Midbrain (tissue), 1 donor: ENCODE measurements at regions not wholly inside any gene's neighbourhood (a gene's known extent, or its start where the extent isn't known, plus 50 kb on each side); places are given as distances from the start of the nearest gene placed in this dataset.
"Not testable (repeated sequence)": the region's sequence is repeated elsewhere in the genome, so short reads cannot be mapped to it uniquely, and the experiment has no call there.

Experiments
- DNase-seq: peaks from one replicate; lab custom pipeline; 2025; lab: John Stamatoyannopoulos, UW

DNA sequence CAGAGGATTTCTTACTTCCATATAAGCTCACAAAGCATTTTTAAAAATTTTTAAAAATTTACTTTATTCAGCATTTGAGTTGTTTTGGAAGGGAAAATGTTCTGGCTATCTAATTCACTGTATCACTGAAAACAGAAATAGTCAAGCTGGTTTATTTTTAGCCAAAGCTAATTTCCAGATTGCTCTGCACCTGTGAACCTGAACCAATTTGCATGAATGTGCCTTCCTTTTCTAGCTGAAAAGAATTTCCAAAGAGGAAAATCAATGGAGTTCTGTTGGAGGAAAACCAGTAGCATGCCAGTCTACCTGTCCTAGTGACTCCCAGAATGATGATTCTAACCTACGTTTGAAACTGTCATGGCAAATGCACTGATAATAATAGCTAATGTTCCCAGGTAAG, 134.2 kb upstream of the LIPC start:
- DNase-seq, result no peak

DNA sequence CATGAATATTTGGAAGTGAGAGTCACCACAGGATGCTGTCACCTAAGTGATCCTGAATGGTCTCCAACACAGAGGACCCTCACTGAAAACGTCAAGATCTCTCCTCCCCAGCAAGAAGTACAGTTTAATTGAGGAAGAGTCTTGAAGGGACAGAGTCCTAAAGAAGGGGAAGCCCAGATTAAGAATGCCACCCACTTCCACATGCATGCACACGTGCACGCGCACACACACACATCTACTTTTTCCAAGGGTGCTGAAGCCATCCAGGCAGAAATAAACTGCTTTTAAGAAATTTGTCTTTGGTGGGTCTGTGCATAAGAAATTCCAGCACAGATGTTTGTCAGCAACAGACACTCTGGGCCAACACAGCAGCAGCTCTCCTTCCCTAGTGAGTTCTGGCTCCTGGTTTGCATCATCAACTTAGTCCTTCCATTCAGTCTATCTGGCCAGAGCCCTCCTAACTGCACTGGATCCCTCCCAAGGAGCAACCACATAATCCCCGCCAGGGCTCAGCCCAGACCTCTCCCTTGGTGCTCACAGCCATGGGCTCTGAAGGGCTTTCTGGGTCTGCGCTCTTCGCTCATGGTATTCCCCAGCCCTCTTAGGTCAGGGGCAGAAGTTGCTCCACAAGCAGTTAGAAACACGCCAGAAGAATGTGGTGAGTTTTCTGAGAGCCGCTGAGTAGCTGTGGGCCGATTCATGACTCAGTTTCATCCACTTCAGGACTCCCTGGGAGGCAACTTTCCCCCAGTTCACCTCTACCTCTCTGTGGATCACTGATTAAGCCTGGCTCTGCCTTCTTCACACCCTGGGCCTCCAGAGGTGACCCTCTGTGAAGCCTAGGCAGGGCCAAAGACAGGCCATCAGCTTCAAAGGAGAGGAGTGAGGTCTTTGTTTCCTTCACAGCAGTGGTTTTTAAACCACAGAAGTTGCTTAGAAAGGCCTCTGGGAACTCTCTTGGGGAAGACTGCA, 132.6 kb upstream of the LIPC start:
- no peak for DNase-seq

DNA sequence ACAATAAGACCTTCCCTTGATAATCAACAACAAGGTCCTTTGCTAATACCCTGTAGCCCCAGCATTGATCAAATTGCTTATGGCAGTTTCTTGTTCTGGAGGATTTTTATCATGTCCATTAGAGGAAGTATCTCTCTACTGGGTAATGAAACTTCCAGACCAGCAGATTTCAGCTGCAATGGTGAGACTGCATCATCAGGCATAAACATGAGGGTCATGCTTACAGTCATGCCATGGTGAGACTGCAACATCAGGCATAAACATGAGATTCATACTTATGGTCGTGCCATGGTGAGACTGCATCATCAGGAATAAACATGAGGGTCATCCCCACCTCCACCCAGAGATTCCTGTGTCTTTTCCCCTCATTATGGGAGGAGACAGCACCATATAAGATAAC, 129.0 kb upstream of the LIPC start:
- no peak for DNase-seq

DNA sequence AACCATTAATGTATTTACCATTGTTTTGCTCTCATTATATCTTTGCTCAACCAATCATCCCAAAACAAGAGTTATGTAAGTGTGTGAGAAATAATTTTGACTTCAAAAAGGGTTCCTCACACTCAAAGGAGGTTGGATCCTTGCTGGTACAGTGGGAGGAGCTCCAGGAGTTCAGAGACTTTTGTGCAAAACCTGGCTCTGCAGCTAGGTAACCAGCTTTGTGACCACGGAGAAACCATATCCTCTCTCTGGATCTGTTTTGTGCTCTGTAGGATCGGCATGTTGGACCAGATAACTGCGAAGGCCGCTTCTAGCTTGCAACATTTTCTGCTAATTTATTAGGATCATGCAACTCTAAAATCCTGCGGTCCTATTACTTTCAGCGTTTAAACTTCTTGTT, 128.6 kb upstream of the LIPC start:
- DNase-seq, result no peak

DNA sequence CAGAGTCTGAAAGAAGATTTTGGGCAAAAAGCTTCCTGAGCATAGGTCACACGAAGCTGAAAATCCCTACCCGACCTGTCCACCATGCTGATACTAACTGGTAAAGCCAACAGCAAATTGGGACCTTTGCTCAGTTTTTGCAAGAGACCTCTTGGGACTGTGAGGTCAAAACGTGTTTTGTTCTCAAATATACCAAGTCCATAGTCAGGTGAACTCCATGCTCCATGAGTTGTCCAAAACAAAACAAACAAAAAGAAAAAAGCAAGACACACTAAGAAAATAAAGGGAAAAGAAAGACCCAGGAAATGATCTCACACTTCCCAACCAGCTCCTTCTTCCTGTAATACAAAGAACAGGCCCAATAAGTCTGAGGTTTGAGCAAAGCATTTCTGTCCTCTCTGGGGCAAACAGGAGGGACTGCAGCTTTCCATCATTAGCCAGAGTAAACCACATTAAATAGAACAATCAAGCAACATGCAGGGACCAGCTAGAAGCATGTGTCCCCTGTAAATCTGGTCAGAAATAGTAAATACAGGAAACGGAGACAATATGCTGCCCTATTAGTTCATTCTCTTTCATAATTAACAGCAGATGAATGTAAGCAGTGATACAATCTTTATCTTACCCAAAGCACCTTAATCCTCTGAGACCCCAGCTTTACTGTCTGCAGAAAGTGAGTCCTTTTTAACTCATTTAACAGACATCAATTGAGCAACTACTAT, 125.0 kb upstream of the LIPC start:
- no peak for DNase-seq

DNA sequence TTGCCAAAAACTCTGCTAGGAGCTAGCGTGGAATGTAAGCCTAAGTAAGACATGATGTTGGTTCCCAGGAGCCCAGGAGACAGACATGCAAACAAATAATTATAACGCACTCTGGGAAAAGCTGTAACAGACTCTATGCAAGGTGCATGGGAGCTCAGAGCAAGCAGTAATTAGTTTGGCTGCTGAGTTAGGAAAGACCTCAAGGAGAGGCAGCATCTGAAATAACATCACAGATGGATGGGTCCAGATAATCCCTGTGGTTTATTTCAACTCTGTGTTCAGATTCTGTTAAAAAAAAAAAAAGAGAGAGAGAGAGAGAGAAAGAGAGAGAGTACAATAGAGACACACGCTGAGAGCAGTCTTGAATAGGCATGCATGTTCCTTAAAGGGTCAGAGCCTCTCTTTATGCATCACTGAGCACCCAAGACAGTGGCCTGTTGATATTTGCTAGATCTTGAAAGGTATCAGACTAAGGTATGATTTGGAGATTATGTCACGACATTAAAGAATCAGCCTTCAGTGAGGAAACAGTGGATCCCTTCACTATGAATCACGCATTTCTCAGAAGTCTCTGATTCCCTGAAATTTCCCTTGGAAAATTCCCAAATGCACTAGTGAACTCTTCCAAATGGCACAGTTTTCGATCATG, 124.4 kb upstream of the LIPC start:
- no peak for DNase-seq

DNA sequence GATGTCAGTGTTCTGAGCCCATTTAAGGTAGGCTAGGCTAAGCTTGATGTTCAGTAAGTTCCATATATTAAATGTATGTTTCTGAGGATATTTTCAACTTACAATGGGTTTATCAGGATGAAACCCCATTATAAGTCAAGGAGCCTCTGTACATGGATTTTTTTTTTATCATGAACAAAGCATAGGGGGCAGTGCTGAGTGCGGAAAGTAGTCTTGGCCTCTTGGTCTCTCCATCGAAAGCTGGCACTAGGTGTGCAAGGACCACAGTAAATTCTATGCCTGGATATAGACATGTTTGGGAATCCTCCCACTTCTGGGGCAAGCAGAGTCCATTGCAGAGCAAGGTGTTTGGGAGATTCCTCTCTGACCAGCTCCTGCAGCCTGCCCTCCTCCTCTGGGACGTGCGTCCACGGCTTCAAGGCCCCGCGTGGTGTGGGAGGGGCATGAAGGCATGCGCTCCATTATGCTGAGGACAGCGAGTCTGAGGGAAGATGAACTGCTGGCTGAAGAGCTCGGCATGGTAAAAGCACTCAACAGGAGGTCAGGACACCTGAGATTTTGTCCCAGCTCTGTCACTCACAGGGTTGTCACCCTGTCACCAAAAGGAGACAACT, 122.9 kb upstream of the LIPC start:
- no peak for DNase-seq

DNA sequence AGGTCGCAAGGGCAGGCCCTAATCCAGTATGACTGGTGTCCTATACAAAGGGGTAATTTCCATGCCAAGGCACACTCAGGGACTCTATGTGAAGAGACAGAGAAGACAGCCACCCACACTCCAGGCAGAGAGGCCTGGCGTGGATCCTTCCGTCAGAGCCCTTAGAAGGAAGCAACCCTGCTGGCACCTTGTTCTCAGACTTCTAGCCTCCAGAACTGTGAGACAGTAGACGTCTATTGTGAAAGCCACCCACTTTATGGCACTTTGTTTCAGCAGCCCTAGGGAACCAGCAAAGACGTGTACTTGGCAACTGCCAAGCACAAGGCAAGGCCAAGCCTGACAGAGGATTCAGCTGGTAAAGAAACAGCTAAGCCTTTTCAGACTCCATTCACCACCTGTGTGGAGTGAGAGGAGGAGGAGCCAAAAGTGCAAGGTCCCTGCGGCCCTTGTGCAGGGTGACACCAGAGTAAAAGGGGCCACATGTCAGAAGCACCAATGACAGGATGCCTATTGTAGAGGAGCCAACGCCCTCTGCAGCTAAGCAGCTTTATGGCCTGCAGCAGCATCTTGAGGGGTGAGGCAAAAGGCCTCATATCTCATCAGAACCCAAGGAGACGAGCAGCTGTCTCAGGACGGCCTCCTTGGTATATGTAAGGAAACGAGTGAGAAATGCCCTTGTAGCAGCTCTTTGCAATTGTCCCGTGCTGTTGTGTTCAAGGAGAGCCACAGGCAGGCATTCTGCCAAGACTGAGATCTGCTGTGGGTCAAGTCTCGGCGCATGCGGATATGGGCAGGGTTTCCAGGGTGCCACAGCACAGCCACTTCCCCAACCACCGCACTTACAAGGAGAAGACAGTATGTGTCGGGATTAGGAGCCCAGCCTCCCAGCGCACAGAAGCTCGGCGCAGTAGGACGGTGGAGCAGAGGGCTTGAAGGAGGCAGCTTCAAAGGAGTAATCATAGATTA, 121.5 kb upstream of the LIPC start:
- DNase-seq, result no peak

DNA sequence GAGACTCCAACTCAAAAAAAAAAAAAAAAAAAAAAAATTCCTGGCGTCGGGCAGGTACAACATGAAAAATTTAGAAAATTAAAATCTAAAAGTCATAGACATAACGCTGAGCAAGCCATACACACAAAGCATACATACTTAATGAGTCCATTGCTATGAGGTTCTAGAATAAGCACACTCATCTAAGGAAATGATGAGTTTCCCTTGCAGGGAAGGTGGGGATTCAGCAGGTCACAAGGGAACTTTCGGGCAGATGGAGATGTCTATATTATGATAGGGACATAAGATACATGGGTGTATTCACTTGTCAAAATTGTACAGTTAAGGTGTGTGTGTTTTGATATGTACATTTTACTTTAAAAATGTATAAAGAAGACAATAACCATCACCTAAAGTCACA, 120.2 kb upstream of the LIPC start:
- no peak for DNase-seq

DNA sequence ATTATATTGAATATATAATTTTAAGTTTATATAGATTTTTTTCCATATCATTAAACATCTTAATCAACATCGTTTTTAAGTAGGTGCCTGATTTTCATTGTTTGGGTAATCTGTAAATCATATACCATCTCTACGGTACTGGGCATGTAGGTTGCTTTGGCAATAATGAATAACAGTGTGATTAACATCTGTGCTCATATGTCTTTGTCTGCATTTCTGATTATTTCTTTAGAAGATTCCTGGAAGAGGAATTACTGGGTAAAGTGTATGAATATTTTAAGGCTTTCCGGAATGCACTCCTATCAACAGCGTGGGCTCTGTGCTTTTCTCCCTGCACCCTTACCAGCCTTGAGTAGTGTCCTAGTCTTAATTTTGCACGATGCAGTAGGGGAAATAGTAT, 119.8 kb upstream of the LIPC start:
- DNase-seq, result no peak

DNA sequence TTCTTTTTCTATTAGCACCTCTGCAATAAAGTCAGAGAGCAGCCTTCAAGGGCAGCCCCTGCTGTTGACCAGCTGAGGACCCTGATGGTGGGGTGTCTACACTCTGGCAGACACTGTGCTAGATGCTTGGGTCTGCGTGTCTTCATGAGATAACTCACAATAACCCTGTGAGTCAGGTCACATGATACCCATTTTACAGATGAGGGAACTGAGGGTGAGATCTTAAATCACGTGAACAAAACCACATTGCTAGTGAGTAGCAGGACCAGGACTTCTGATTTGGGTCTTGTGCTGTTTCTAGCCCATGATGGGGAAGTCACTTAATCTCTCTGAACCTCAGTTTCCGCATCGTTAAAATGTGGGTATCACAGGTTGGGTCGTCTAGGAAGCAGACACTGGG, 118.5 kb upstream of the LIPC start:
- DNase-seq, result no peak

DNA sequence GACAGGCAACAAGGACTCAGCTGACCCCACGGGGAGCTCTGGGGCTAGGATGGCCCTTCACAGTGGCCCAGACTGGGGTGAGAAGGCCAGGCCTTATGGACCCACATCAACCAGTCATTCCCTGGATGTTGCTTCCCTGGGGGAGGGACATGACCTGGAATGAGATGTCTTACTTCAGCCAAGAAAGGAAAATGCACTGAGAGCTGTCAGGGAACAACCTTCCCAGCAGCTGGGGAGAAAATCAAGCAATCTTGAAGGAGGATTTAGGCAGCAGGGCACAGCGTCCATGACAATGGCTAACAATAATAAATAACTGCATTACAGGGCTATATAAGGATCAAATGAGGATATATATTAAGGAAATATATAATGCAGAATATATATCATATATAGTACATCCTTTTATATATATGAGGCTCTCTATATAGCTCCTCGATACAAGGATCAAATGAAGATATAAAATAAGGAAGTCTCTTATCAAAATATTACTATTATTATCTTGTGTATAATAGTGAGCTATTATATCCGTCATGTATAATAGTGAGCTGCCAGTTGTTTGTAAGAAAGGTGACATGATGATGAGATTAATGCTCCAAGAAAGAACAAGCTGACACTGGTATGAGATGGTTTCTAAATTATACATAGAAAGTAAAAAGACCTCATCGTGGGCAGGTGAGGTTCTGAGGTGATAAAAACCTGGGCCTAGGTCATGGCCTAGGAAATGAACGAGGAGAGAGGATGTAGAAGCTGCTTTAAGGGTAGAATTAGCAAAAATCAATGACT, 117.8 kb upstream of the LIPC start:
- DNase-seq, result no peak

DNA sequence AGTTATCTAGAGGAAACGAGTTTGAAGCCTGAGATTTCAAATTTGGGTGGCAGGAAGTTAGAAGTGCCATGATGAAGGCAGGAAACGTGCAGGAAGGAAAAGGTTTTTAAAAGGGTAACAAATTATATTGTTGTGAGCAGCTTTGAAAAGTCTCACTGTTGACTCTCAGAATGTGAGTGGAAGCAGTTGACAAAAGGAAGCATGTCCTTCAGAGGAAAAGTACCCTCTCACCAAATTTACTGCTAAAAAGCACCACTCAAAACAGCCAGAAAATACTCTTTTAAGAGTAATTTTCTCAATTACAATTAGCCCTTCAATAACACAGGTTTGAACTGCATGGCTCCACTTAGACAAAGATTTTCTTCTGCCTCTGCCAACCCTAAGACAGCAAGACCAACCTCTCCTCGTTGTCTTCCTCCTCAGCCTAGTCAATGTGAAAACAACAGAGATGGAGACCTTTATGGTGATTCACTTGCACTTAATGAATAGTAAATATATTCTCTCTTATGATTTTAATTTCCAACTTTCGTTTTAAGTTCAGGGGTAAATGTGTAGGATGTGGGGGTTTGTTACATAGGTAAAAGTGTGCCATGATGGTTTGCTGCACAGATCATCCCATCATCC, 117.1 kb upstream of the LIPC start:
- no peak for DNase-seq

DNA sequence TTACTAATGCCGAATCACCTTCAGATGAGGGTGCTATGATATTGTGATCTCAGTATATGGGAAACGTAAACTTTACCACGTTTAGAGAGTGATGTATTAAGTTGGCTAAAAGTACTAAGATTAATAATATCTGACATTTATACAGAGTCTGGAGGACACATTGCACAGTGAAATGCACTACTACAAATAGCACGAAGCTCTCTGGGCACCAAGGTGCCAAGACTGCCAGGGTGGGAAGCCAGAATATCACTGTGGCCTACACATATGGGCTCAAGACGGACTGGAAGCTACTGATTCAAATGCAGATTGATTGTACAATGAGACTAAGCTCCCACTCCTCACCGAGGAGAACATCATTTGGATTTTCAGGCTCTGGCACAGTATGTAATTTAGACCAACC, 113.3 kb upstream of the LIPC start:
- DNase-seq, result no peak

DNA sequence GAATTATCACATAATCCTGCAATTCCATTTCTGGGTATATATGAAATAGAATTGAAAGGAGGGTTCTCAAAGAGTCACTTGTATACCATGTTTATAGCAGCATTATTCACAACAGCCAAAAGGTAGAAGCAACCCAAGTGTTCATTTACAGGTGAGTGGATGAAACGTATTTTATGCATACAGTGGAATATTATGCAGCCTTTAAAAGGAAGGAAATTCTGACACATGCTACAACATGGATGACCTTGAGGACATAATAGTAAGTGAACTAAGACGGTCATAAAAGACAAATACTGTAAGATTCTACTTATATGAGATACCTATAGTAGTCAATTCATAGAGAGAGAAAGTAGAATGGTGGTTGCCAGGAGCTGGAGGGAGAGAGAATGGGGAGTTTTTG, 110.8 kb upstream of the LIPC start:
- DNase-seq, result no peak

DNA sequence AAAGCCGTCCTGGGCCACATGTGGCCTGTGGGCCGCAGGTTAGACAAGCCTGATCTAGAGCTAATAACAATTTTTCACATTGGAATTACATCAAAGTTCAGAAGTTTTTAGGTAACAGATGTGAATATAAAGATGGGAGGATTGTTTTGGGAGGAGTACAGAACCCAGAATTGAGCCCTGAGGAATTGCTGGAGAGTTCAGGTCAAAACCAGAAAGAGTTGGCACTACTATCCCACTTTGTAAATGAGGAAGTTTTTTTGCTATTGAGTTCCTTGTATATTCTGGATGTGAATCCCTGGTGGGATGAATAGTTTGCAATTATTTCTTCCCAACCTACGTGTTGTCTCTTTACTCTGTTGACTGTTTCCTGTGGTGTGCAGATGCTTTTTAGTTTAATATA, 109.5 kb upstream of the LIPC start:
- no peak for DNase-seq

DNA sequence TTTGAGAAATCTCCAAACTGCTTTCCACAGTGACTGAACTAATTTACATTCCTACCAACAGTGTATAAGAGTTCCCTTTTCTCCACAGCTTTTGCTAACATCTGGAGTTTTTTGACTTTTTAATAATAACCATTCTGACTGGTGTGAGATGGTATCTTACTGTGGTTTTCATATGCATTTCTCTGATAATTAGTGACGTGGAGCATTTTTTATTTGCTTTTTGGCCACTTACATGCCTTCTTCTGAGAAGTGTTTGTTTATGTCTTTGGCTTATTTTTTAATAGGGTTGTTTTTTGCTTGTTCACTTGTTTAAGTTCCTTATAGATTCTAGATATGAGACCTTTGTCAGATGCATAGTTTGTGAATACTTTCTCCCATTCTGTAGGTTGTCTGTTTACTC, 108.5 kb upstream of the LIPC start:
- DNase-seq, result not testable (repeated sequence)

DNA sequence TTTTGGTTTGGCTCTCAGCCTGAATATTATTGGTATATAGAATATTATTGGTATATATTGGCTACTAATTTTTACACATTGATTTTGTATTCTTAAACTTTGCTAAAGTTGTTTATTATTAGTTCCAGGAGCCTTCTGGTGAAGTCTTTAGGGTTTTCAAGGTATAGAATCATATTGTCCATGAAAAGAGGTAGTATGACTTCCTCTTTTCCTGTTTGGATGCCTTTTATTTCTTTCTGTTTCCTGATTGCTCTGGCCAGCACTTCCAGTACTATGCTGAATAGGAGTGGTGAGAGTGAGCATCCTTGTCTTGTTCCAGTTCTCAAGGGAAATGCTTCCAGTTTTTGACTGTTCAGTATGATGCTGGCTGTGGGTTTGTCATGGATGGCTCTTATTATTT, 107.3 kb upstream of the LIPC start:
- no peak for DNase-seq

DNA sequence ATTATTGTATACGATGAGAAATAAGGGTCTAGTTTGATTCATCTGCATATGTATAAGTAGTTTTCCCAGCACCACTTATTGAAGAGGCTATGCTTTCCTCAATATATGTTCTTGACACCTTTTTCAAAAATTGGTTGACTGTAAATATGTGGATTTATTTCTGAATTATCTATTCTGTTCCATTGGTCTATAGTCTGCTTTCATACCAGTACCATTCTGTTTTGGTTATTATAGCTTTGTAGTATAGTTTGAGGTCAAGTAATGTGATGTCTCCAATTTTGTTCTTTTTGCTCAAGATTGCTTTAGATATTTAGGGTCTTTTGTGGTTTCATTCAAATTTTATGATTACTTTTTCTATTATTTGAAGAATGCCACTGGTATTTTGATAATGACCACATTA, 103.8 kb upstream of the LIPC start:
- no peak for DNase-seq

DNA sequence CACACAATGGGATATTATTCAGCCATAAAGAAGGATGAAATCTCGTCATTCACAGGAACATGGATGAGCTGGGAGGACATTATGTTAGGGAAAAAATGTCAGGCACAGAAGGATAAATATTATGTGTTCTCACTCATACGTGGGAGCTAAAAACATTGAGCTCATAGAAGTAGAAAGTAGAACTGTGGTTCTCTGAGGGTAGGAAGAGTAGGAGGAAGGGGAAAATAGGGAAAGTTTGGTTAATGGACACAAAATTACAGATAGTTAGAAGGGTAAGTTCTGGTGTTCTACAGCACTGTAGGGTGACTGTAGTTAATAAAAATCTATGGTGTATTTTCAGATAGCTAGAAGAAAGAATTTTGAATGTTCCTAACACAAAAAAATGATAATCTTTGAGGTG, 102.6 kb upstream of the LIPC start:
- DNase-seq, result no peak
